ENCODE measurements at regions not wholly inside any gene's neighbourhood (a gene's known extent, or its start where the extent isn't known, plus 50 kb on each side); places are given as distances from the start of the nearest gene placed in this dataset.

GRCh38 chr6:95197590-95197989, 379.7 kb upstream of the MANEA start:
- TF ChIP-seq POLR2A (IDR thresholded peaks at IDR 0.05) = no peak
- no peak overlapping the region for H3K27ac ChIP-seq
- no peak for DNase-seq
- no peaks in the 10 kb centered on the region for H3K36me3 ChIP-seq
- H3K4me1 ChIP-seq = no peaks in the 10 kb centered on the region
- H3K9me3 ChIP-seq = no peaks in the 10 kb centered on the region
- intact Hi-C loops (cut with DNase I; ENCODE audit: low total_unique reads) = no loop called here
- no peaks in the 10 kb centered on the region for H3K27me3 ChIP-seq (replicated peaks in 1 of 7)
- 76 to 95% (median 88%) methylated on average over 3 of the region's 3 CpGs for WGBS, 5 donors
- H3K4me3 ChIP-seq = no peak overlapping the region

GRCh38 chr6:95203153-95203754, 374.1 kb upstream of the MANEA start:
- Histone ChIP-seq H3K36me3 (no peaks in the 10 kb centered on the region), H3K4me3 (no peak overlapping the region), H3K9me3 (no peaks in the 10 kb centered on the region), H3K27me3 (replicated peaks in 1 of 7) (no peaks in the 10 kb centered on the region), H3K4me1 (no peaks in the 10 kb centered on the region), H3K27ac (no peak overlapping the region)
- DNase-seq = no peak
- WGBS, 5 donors = 35 to 54% (median 47%) methylated on average over 2 of the region's 2 CpGs
- intact Hi-C loops (cut with DNase I; ENCODE audit: low total_unique reads) = no loop called here
- peak in 8 of 11 experiments; percentile 16 to 61 (median 38) for TF ChIP-seq CTCF (IDR thresholded peaks at IDR 0.05 in 8 of 11, conservative IDR thresholded peaks at IDR 0.05 in 3 of 11)
- TF ChIP-seq POLR2AphosphoS5 (IDR thresholded peaks at IDR 0.05) = no peak

GRCh38 chr6:95204178-95204577, 373.2 kb upstream of the MANEA start:
- H3K36me3 ChIP-seq = no peaks in the 10 kb centered on the region
- WGBS, 5 donors = 63 to 79% (median 67%) methylated on average over 2 of the region's 2 CpGs

GRCh38 chr6:95208621-95209020, 368.7 kb upstream of the MANEA start:
- Histone ChIP-seq H3K4me1 (no peaks in the 10 kb centered on the region), H3K27ac (no peak overlapping the region), H3K4me3 (no peak overlapping the region), H3K27me3 (replicated peaks in 1 of 7) (no peaks in the 10 kb centered on the region), H3K9me3 (no peaks in the 10 kb centered on the region), H3K36me3 (no peaks in the 10 kb centered on the region)
- 31 to 57% (median 43%) methylated on average over 2 of the region's 2 CpGs for WGBS, 5 donors
- intact Hi-C loops (cut with DNase I; ENCODE audit: low total_unique reads) = no loop called here
- no peak for DNase-seq
- TF ChIP-seq POLR2AphosphoS5 (IDR thresholded peaks at IDR 0.05) = no peak
- TF ChIP-seq POLR2A (IDR thresholded peaks at IDR 0.05) = no peak
- no peak for TF ChIP-seq CTCF (IDR thresholded peaks at IDR 0.05 in 8 of 11, conservative IDR thresholded peaks at IDR 0.05 in 3 of 11)

More at GRCh38 chr6:95204178-95204577, 373.2 kb upstream of the MANEA start:
- Histone ChIP-seq H3K4me3 (no peak overlapping the region), H3K4me1 (no peaks in the 10 kb centered on the region), H3K27ac (no peak overlapping the region), H3K9me3 (no peaks in the 10 kb centered on the region), H3K27me3 (replicated peaks in 1 of 7) (no peaks in the 10 kb centered on the region)
- intact Hi-C loops (cut with DNase I; ENCODE audit: low total_unique reads) = no loop called here
- no peak for TF ChIP-seq POLR2A (IDR thresholded peaks at IDR 0.05)
- no peak for TF ChIP-seq POLR2AphosphoS5 (IDR thresholded peaks at IDR 0.05)
- TF ChIP-seq CTCF (IDR thresholded peaks at IDR 0.05 in 8 of 11, conservative IDR thresholded peaks at IDR 0.05 in 3 of 11) = no peak
- DNase-seq = no peak

- H3K27me3 ChIP-seq (replicated peaks in 1 of 7) = no peaks in the 10 kb centered on the region
- intact Hi-C loops (cut with DNase I; ENCODE audit: low total_unique reads) = no loop called here
- H3K4me3 ChIP-seq = no peak overlapping the region
- H3K4me1 ChIP-seq = no peaks in the 10 kb centered on the region
- H3K36me3 ChIP-seq = no peaks in the 10 kb centered on the region
- H3K27ac ChIP-seq = no peak overlapping the region
- 60 to 77% (median 69%) methylated on average over 3 of the region's 3 CpGs for WGBS, 5 donors
- DNase-seq = no peak
- TF ChIP-seq POLR2AphosphoS5 (IDR thresholded peaks at IDR 0.05) = no peak
- TF ChIP-seq CTCF (IDR thresholded peaks at IDR 0.05 in 8 of 11, conservative IDR thresholded peaks at IDR 0.05 in 3 of 11) = no peak
- no peak for TF ChIP-seq POLR2A (IDR thresholded peaks at IDR 0.05)
- no peaks in the 10 kb centered on the region for H3K9me3 ChIP-seq
These were observed 368.3 kb upstream of the MANEA start for GRCh38 chr6:95209074-95209473.
